GM18867 (cell line): ENCODE measurements at regions not wholly inside any gene's neighbourhood (a gene's known extent, or its start where the extent isn't known, plus 50 kb on each side); places are given as distances from the start of the nearest gene placed in this dataset.
"Not testable (repeated sequence)": the region's sequence is repeated elsewhere in the genome, so short reads cannot be mapped to it uniquely, and the experiment has no call there.

Source experiments
- ATAC-seq: cut with Tn5 transposase; IDR thresholded peaks from one replicate; pipeline ENCODE4 v1.9.1; 2021; ENCODE audit warnings: mild to moderate bottlenecking, moderate library complexity; ENCODE audit not compliant: unreplicated experiment

DNA sequence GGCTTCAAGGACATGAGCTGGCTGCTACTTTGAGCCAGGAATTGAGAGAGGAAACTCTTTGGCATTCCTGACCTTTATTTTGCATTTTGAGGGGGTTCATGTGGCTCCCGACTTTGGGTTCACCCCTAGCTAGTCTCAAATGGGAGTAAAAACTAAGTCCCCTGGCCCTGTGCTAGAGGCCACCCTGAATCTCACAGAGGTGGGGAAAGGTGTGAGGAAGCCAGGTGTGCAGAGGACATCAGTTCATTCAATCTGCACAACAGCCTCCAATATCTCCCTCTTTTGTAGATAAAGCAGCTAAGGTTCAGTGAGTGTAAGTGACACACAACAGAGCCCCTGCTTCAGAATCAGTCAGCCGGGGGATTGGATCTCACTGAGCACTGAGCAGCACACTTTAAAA, 325.7 kb downstream of the DCDC2C start:
- ATAC-seq: no peak

- no peak for ATAC-seq
Observed at GRCh38 chr2:4039896-4040295, 336.5 kb downstream of the DCDC2C start.

DNA sequence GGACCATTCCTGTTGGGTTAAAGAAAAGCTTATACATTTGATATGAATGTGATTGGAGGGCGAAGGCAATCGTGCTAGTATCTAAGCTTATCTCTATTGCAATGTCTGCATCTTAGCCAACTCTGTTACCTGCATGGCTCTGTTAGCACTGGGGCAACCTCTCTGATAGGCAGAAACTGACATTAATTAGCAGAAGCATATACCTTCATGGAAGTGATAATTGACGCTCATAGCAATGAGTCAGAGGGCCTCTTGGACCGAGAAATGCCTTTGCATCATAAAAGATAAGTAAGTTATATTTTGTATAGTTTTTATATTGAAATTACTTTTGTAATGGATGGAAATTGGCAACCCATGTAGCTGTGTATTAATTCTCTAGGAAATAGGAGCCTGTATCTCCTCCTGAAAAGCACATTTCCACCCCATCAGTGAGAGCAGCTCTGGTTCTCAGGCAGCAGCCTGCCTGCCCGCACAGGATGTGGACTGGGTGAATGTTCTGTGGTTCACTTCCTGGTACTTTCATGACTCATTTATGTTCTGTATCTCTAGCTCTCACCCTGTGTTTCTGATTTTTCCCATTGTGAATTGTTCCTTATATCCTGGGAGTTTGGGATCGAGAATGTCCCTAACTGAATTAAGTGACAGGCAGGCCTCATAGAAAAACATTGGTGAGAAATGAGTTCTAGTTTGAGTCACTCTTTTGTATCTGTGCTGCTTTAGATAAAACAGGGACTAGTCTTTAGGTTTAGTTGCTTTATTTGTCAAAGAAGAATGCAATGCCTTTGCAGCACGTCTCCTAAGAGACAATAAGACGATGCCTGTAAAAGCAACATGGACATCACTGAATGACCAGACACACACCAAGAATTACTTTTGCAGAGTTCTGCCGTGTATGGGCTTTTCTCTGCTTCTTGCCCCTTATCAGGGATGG, 344.9 kb downstream of the DCDC2C start:
- peak; percentile 85 for ATAC-seq

GRCh38 chr2:4049463-4049862, 346.1 kb downstream of the DCDC2C start:
- ATAC-seq: no peak

DNA sequence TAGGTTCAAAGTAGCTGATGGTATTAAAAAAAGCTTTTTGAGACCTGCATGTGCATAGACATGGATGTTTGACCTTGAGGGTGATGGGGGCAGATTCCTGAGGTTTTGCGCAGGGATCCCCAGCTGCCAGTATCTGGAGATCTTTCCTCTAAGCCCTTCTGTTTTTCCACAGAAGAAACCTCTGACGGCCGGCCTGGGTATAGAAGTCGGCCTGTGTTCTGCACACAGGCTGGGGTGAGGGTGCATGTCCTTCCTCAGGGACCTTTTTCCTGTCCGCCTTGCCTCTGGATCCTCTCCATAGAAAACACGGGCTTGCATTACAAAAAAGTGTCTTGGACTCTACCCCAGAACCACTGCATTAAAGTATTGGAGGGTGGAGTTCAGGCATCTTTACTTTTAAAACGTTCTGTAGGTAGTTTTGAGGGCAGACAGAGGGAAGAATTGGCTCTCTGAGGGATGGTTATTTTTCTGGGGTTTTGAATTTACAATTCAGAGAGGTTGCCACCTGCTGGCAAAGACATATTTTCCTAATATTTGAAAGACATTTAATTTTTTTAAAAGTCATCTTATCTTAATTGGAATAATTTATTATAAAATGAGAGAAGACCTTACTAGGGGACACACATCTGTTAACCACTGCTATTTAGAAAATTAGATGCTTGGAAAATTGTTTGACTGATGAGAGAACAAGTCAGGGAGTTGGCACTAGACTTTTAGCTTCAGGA, 350.6 kb downstream of the DCDC2C start:
- ATAC-seq: no peak

GRCh38 chr2:4066217-4066616, 362.8 kb downstream of the DCDC2C start:
- ATAC-seq: no peak

- no peak for ATAC-seq
Observed at GRCh38 chr2:4073026-4073569, 369.7 kb downstream of the DCDC2C start.

DNA sequence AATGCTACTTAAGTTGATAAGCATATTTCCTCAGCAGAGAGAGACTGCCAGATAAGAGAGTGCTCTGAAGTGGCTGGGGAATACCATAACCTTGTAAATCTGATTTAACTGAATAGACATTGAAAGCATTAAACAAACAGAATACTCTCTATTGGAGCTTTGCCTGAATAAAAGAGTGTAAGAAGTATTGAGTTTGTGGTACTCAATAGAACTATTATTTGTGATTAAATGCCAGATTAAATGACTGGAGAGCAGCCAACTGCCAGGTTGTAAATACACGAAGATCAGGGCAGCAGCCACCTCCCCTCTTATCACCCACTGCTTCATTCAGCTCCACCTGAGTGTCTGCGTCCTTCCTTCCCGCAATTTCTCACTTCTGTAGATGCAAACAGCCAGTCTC, 373.6 kb downstream of the DCDC2C start:
- no peak for ATAC-seq

DNA sequence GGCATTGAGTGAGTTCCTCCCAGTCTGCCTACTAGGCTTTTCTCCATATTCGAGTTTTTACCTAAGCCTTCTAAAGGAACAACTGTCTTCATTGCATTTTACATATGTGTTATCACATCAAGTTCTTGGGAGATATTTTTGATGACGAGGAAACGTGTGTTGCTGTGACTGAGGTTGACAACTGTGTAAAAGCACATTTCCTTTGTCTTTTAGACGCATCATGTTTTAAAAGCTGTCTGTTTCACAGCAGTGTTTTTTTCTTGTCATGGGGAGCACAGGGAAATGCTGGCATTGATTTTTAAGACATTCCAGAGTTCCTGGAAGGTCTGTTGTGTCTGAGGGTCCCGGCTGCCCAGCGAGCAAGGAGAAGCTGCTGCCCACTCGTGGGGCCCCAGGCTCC, 381.8 kb downstream of the DCDC2C start:
- ATAC-seq: no peak

- no peak for ATAC-seq
Observed at GRCh38 chr2:4090668-4091630, 387.6 kb downstream of the DCDC2C start.

DNA sequence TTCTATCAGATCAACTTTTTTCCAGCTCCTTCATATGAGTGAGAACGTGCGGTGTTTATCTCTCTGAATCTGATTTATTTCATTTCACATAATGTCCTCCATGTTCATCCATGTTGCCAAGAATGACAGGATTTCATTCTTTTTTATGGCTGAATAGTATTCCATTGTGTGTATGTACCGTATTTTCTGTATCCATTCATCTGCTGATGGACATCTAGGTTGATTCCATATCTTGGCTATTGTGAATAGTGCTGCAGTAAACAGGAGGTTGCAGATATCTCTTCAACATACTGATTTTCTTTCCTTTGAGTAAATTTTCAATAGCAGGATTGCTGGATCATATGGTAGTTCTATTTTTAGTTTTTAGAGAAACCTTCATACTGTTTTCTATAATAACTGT, 388.5 kb downstream of the DCDC2C start:
- ATAC-seq: no peak

DNA sequence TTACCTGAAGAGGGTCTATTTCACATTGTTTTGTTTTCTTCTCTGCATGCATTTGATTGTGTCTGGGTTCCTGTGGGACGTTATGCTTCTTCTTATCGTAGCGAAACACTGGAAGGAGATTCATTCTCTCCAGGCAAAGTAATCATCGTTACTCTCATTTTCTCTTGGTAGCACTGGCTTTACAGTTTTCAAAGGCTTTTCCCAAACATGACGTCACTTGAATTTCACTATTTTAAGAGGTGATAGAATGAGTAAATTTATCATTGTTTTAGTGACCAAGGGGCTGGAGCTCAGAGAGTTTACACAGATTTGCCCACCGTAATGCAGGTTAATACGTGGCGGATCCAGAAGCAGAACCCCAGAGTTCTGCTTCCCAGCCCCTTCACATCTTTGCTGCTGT, 391.4 kb downstream of the DCDC2C start:
- ATAC-seq: no peak

- ATAC-seq: no peak
Observed at GRCh38 chr2:4096978-4097766, 393.8 kb downstream of the DCDC2C start.

GRCh38 chr2:4098137-4098536, 394.8 kb downstream of the DCDC2C start:
- ATAC-seq: no peak

DNA sequence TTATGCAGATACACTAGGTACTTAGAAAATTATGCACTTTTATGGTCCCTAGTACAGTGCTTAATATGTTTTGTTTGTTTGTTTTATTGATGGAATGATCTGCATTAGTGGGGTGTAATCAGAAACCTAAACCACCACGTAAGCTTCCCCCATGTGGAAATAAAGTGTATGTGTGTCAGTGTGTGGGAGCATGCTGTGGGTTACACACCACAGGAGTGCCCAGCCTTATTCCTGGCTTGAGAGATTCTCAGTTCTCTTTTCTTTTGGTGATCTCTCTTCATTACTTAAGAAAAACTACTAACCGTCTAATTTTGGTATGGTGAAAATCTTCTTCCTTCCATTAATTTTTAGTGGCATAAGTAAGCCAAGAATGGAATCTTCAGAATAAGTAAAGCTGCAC, 398.6 kb downstream of the DCDC2C start:
- no peak for ATAC-seq

GRCh38 chr2:4107179-4107578, 403.8 kb downstream of the DCDC2C start:
- no peak for ATAC-seq

GRCh38 chr2:4110273-4110672, 406.9 kb downstream of the DCDC2C start:
- ATAC-seq: no peak

DNA sequence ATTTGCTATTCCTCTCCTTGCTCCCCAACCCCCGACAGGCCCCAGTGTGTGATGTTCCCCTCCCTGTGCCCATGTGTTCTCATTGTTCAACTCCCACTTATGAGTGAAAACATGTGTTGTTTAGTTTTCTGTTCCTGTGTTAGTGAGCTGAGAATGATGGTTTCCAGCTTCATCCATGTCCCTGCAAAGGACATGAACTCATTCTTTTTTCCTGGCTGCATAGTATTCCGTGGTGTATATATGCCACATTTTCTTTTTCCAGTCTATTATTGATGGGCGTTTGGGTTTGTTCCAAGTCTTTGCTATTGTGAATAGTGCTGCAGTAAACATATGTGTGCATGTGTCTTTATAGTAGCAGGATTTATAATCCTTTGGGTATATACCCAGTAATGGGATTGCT, 412.1 kb downstream of the DCDC2C start:
- ATAC-seq: not testable (repeated sequence)

DNA sequence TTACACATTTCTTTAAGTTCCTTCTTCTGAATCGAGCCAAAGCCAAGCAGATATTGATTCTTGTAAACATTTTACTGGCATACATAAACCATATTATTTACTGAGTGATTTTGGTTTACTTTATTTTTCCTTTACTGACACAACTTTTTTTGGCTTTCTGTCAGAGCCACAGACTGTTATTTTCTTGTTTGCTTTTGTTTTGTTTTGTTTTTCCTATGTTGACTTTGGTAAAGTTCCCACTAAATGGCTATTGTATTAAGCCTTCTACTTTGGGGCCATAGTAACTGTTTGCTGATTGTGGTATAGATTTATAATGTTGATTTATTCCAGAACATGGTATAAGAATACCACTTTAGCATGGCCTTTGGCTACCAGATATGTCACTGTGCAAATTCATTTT, 419.4 kb downstream of the DCDC2C start:
- no peak for ATAC-seq

GRCh38 chr2:4130651-4131050, 427.3 kb downstream of the DCDC2C start:
- no peak for ATAC-seq
